OCI-LY7 (cell line): ENCODE measurements at regions not wholly inside any gene's neighbourhood (a gene's known extent, or its start where the extent isn't known, plus 50 kb on each side); places are given as distances from the start of the nearest gene placed in this dataset.

Source experiments
- BruUV-seq: library from RNA; stranded (reverse); fragments of 400-500 nt; replicated peaks from 2 replicates; lab custom pipeline; 2021; lab: Mats Ljungman, UMichigan
- CTCF ChIA-PET: fragments of 300-600 bp; sonication (Branson Sonifier 250); formaldehyde crosslinking; loops from one replicate; lab custom pipeline; 2022; ENCODE audit warnings: antibody characterized with exemption; ENCODE audit not compliant: unreplicated experiment; lab: Charles Lee
- POLR2A ChIA-PET: fragments of 300-600 bp; sonication (Branson Sonifier 250); formaldehyde crosslinking; loops from one replicate; lab custom pipeline; 2022; ENCODE audit warnings: antibody characterized with exemption; lab: Charles Lee
- DNase-seq: peaks from one replicate; pipeline ENCODE4 v3.0.0-alpha.2; 2015; ENCODE audit warnings: low spot score
- H2AFZ ChIP-seq: fragments of 200-600 bp; sonication (generic), shearing (Covaris generic); 2 replicates; pipeline ENCODE4 v1.6.1; 2014; ENCODE audit warnings: mild to moderate bottlenecking, antibody characterized with exemption, low read length, moderate library complexity
- H3K27ac ChIP-seq: fragments of 200-600 bp; sonication (generic); 2 replicates; pipeline ENCODE4 v1.5.1; 2014; ENCODE audit warnings: mixed run types, low read depth, mild to moderate bottlenecking, moderate library complexity, low read length, inconsistent platforms; ENCODE audit not compliant: poor library complexity, severe bottlenecking
- H3K36me3 ChIP-seq: fragments of 200-600 bp; sonication (generic); 2 replicates; pipeline ENCODE4 v1.6.1; 2014; ENCODE audit warnings: mild to moderate bottlenecking, antibody characterized with exemption, low read length, moderate library complexity, mixed read lengths; ENCODE audit not compliant: insufficient read depth
- H3K4me1 ChIP-seq: fragments of 200-600 bp; sonication (generic); 2 replicates; pipeline ENCODE4 v1.5.1; 2014; ENCODE audit warnings: mild to moderate bottlenecking, low read length; ENCODE audit not compliant: insufficient read depth, poor library complexity, severe bottlenecking
- H3K4me2 ChIP-seq: fragments of 200-600 bp; sonication (generic); 2 replicates; pipeline ENCODE4 v1.6.1; 2014; ENCODE audit warnings: mild to moderate bottlenecking, low read length
- H3K4me3 ChIP-seq: fragments of 200-600 bp; sonication (generic); 2 replicates; pipeline ENCODE4 v1.5.1; 2014; ENCODE audit warnings: mild to moderate bottlenecking, low read depth, low read length; ENCODE audit not compliant: poor library complexity, severe bottlenecking
- H3K79me2 ChIP-seq: fragments of 200-600 bp; sonication (generic); 2 replicates; pipeline ENCODE4 v1.6.1; 2016; ENCODE audit warnings: low read depth, mild to moderate bottlenecking, low read length, moderate library complexity, mixed read lengths; ENCODE audit not compliant: insufficient read depth
- H3K9me2 ChIP-seq: fragments of 200-600 bp; sonication (generic); 2 replicates; pipeline ENCODE4 v1.6.1; 2016; ENCODE audit warnings: mild to moderate bottlenecking, low read length, mixed read lengths; ENCODE audit not compliant: insufficient read depth
- H3K9me3 ChIP-seq: fragments of 200-600 bp; sonication (generic); 2 replicates; pipeline ENCODE4 v1.6.1; 2014; ENCODE audit warnings: mild to moderate bottlenecking, mixed run types, low read length, mixed read lengths
- H4K20me1 ChIP-seq: fragments of 200-600 bp; sonication (generic); 2 replicates; pipeline ENCODE4 v1.6.1; 2014; ENCODE audit warnings: mild to moderate bottlenecking, antibody characterized with exemption, low read length, moderate library complexity, mixed read lengths; ENCODE audit not compliant: insufficient read depth
- CTCF ChIP-seq: fragments of 200-600 bp; sonication (generic); conservative IDR thresholded peaks from 2 replicates; pipeline ENCODE4 v1.5.1; 2014; ENCODE audit warnings: mild to moderate bottlenecking, antibody characterized with exemption, low read length, moderate library complexity, mixed read lengths
- EZH2phosphoT487 ChIP-seq: fragments of 200-600 bp; sonication (generic); IDR thresholded peaks from 2 replicates; pipeline ENCODE4 v1.6.1; 2018; ENCODE audit warnings: low read depth, borderline replicate concordance, mild to moderate bottlenecking, mixed run types, antibody characterized with exemption, low read length, moderate library complexity, mixed read lengths
- intact Hi-C: fragments of 100-400 bp; cut with micrococcal nuclease; formaldehyde crosslinking; loops from one replicate; pipeline ENCODE4 v1.10.0; 2022; ENCODE audit not compliant: unreplicated experiment

GRCh38 chr6:47952640-47953039 is 158.4 kb downstream of the PTCHD4 start:
- Histone ChIP-seq H3K9me2 (no peaks in the 10 kb centered on the region), H3K4me2 (no peak overlapping the region), H3K4me3 (no peak overlapping the region), H3K36me3 (no peaks in the 10 kb centered on the region), H4K20me1 (no peaks in the 10 kb centered on the region), H3K79me2 (no peaks in the 10 kb centered on the region), H3K4me1 (no peaks in the 10 kb centered on the region), H3K9me3 (no peaks in the 10 kb centered on the region), H2AFZ (no peak overlapping the region), H3K27ac (no peak overlapping the region)
- ChIA-PET POLR2A (interaction anchor here (0.6 kb wide), 1 partner anchor 430 kb away, joined by 3 read pairs; no protein-coding TSS in a partner anchor), CTCF (no interaction called here)
- BruUV-seq: no TSS peak
- intact Hi-C loops: no loop called here
- no peak for TF ChIP-seq EZH2phosphoT487
- no peak for TF ChIP-seq CTCF
- no peak for DNase-seq

- intact Hi-C loops: no loop called here
- no peaks in the 10 kb centered on the region for H3K9me2 ChIP-seq
- POLR2A ChIA-PET: no interaction called here
- H3K9me3 ChIP-seq: no peaks in the 10 kb centered on the region
- H3K4me1 ChIP-seq: no peaks in the 10 kb centered on the region
- H3K36me3 ChIP-seq: no peaks in the 10 kb centered on the region
- no peak overlapping the region for H3K4me2 ChIP-seq
- no peak for TF ChIP-seq CTCF
- no peak for TF ChIP-seq EZH2phosphoT487
- H4K20me1 ChIP-seq: no peaks in the 10 kb centered on the region
- no peak overlapping the region for H2AFZ ChIP-seq
- CTCF ChIA-PET: no interaction called here
- BruUV-seq: no TSS peak
- DNase-seq: no peak
- no peak overlapping the region for H3K4me3 ChIP-seq
- no peak overlapping the region for H3K27ac ChIP-seq
- H3K79me2 ChIP-seq: no peaks in the 10 kb centered on the region
Measured at GRCh38 chr6:47944846-47945245, 163.0 kb downstream of the OPN5 start.

GRCh38 chr6:47938405-47938804 is 156.6 kb downstream of the OPN5 start:
- intact Hi-C loops: no loop called here

More at GRCh38 chr6:47938405-47938804, 156.6 kb downstream of the OPN5 start:
- H3K79me2 ChIP-seq: no peaks in the 10 kb centered on the region
- no peaks in the 10 kb centered on the region for H4K20me1 ChIP-seq
- no peak overlapping the region for H3K4me2 ChIP-seq
- H3K4me1 ChIP-seq: no peaks in the 10 kb centered on the region
- H3K36me3 ChIP-seq: no peaks in the 10 kb centered on the region
- TF ChIP-seq CTCF: no peak
- TF ChIP-seq EZH2phosphoT487: no peak
- H3K9me2 ChIP-seq: no peaks in the 10 kb centered on the region
- no peaks in the 10 kb centered on the region for H3K9me3 ChIP-seq
- H3K27ac ChIP-seq: no peak overlapping the region
- no TSS peak for BruUV-seq
- no peak for DNase-seq
- ChIA-PET CTCF (no interaction called here), POLR2A (interaction anchor here (0.6 kb wide), 1 partner anchor 649 kb away, joined by 3 read pairs; no protein-coding TSS in a partner anchor)
- no peak overlapping the region for H3K4me3 ChIP-seq
- H2AFZ ChIP-seq: no peak overlapping the region
